ENCODE measurements at regions not wholly inside any gene's neighbourhood (a gene's known extent, or its start where the extent isn't known, plus 50 kb on each side); places are given as distances from the start of the nearest gene placed in this dataset.

DNA sequence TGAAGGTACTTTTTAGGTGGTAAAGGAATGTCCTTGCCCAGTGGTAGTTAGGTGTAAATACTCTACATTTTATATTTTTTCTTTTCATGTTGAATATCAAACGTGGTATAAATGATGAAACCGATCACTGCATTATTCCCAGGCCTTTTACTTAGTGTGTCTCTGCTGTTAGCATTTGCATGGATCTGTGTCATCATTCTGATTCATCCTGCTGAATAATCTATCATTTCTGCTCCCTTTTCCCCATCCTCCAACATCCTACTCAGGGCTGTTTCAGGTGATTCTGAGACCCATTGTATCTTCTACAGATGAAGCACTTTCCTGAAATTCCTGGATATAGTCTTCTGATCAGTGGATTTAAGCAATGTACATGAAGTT, 61.0 kb upstream of the PTHLH start:
- TF ChIP-seq POLR2A (IDR thresholded peaks at IDR 0.05; ENCODE audit: low read depth, low read length), result no peak
- TF ChIP-seq POLR2AphosphoS5 (IDR thresholded peaks at IDR 0.05; ENCODE audit: low read depth, low read length), result no peak
